ENCODE measurements at regions not wholly inside any gene's neighbourhood (a gene's known extent, or its start where the extent isn't known, plus 50 kb on each side); places are given as distances from the start of the nearest gene placed in this dataset.

- Histone ChIP-seq H2BK20ac (ENCODE audit: low read length) (no peak overlapping the region), H2BK120ac (replicated peaks; ENCODE audit: low read depth, low read length) (no peak overlapping the region), H3K27ac (ENCODE audit: low read depth, low read length) (no peak overlapping the region), H3K9ac (replicated peaks in 1 of 4; ENCODE audit: extremely low read depth in 1 of 4, low read depth in 3 of 4, low read length in 3 of 4) (no peak overlapping the region), H3K27me3 (replicated peaks in 1 of 4; ENCODE audit: control insufficient read depth in 3 of 4, extremely low read depth in 1 of 4, insufficient read depth in 3 of 4, low read length in 3 of 4) (no peaks in the 10 kb centered on the region), H3K79me2 (ENCODE audit: control insufficient read depth in 1 of 2, insufficient read depth in 2 of 2, low read length in 2 of 2) (no peaks in the 10 kb centered on the region), H4K5ac (ENCODE audit: insufficient read length, low read depth, low read length) (no peak overlapping the region), H2BK15ac (ENCODE audit: low read length) (no peak overlapping the region), H3K79me1 (ENCODE audit: low read depth, low read length) (no peaks in the 10 kb centered on the region), H2BK5ac (ENCODE audit: low read depth, low read length) (no peak overlapping the region), H3K23me2 (ENCODE audit: low read depth, low read length) (no peaks in the 10 kb centered on the region), H3K4me1 (replicated peaks in 1 of 4; ENCODE audit: control insufficient read depth in 3 of 4, insufficient read depth in 4 of 4, low read length in 3 of 4) (peaks cover 0 to 4% (median 0%) of the 10 kb centered on the region in 4 experiments; a peak in 2 of 7 replicates), H4K20me1 (replicated peaks in 1 of 2; ENCODE audit: control insufficient read depth in 1 of 2, insufficient read depth in 2 of 2, low read length in 2 of 2) (no peaks in the 10 kb centered on the region), H3K36me3 (ENCODE audit: control insufficient read depth in 2 of 4, insufficient read depth in 4 of 4, low read length in 3 of 4) (peaks cover 0 to 8% (median 0%) of the 10 kb centered on the region in 4 experiments; a peak in 2 of 8 replicates), H3K4ac (replicated peaks; ENCODE audit: insufficient read length, low read depth, low read length) (no peak overlapping the region), H2AK5ac (ENCODE audit: low read depth, low read length) (no peak overlapping the region), H4K8ac (ENCODE audit: extremely low read depth, insufficient read depth, low read length) (no peak overlapping the region), H3K18ac (ENCODE audit: extremely low read depth, low read length) (no peak overlapping the region), H2BK12ac (ENCODE audit: low read depth, low read length) (no peak overlapping the region), H2AFZ (ENCODE audit: low read length) (no peak overlapping the region), H3K9me3 (ENCODE audit: insufficient read depth in 2 of 2, low read depth in 1 of 2, low read length in 1 of 2) (peaks cover 12 to 22% of the 10 kb centered on the region in 2 experiments), H3K14ac (ENCODE audit: insufficient read length) (no peak overlapping the region), H3K4me2 (ENCODE audit: insufficient read depth in 1 of 2, low read depth in 2 of 2, low read length in 2 of 2) (no peak overlapping the region), H3K23ac (ENCODE audit: insufficient read length) (no peak overlapping the region), H3K56ac (replicated peaks; ENCODE audit: insufficient read length, low read depth, low read length) (no peak overlapping the region), H3K4me3 (ENCODE audit: extremely low read depth in 1 of 4, insufficient read depth in 2 of 4, low read depth in 3 of 4, low read length in 4 of 4) (no peak overlapping the region), H4K91ac (replicated peaks; ENCODE audit: insufficient read length, low read length) (no peak overlapping the region)
- POLR2A ChIA-PET (ENCODE audit: partially characterized antibody): no interaction called here
- WGBS, 2 experiments (ENCODE audit: extremely low coverage in 1 of 2, insufficient coverage in 1 of 2, insufficient read length in 1 of 2, insufficient replicate concordance in 2 of 2, low coverage in 1 of 2, low lambda C conversion rate in 2 of 2, missing lambda C conversion rate in 1 of 2): 94% methylated on average over 2 of the region's 2 CpGs; no CpG with 5 or more reads in 1 of the 2 experiments
- TF ChIP-seq SIRT6 (IDR thresholded peaks at IDR 0.05; ENCODE audit: low read length) (no peak), GABPA (IDR thresholded peaks at IDR 0.05; ENCODE audit: borderline replicate concordance, insufficient read depth, low read length) (no peak), TBP (IDR thresholded peaks at IDR 0.05; ENCODE audit: low read depth, low read length) (no peak), TEAD4 (IDR thresholded peaks at IDR 0.05; ENCODE audit: low read depth, low read length) (no peak), SP1 (IDR thresholded peaks at IDR 0.05; ENCODE audit: low read depth, low read length) (no peak), EZH2 (IDR thresholded peaks at IDR 0.05; ENCODE audit: low read depth, low read length, severe bottlenecking) (no peak), JUN (IDR thresholded peaks at IDR 0.05; ENCODE audit: low read depth, low read length) (no peak), HDAC2 (IDR thresholded peaks at IDR 0.05; ENCODE audit: borderline replicate concordance in 1 of 2, low read depth in 2 of 2, low read length in 2 of 2) (no peak), RXRA (IDR thresholded peaks at IDR 0.05; ENCODE audit: insufficient read depth, low read depth, low read length) (no peak), TAF1 (IDR thresholded peaks at IDR 0.05; ENCODE audit: low read depth, low read length) (no peak)
- TF ChIP-seq, protein P1, sequence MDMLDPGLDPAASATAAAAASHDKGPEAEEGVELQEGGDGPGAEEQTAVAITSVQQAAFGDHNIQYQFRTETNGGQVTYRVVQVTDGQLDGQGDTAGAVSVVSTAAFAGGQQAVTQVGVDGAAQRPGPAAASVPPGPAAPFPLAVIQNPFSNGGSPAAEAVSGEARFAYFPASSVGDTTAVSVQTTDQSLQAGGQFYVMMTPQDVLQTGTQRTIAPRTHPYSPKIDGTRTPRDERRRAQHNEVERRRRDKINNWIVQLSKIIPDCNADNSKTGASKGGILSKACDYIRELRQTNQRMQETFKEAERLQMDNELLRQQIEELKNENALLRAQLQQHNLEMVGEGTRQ (IDR thresholded peaks at IDR 0.05; ENCODE audit: low read length): no peak
- CTCF ChIA-PET (ENCODE audit: partially characterized antibody): no interaction called here
- no peak for DNase-seq (ENCODE audit: low read depth in 1 of 2, low spot score in 2 of 2)
- FAIRE-seq: no peak
These were observed 244.7 kb downstream of the TMEM167A start for GRCh38 chr5:82832445-82832844.

Measured in H1 (cell line).